Vagina (tissue), 2 donors: ENCODE measurements at regions not wholly inside any gene's neighbourhood (a gene's known extent, or its start where the extent isn't known, plus 50 kb on each side); places are given as distances from the start of the nearest gene placed in this dataset.

Experiments
- DNase-seq, 2 donors: peaks; one replicate each; pipeline ENCODE4 v3.0.0-alpha.2; 2017; ENCODE audit errors: extremely low spot score in 2 of 2
- H3K27ac ChIP-seq: fragments of 200-600 bp; sonication (generic); one replicate; pipeline ENCODE4 v1.5.1; 2019
- H3K27me3 ChIP-seq: fragments of 200-600 bp; sonication (generic); one replicate; pipeline ENCODE4 v1.5.1; 2019
- H3K36me3 ChIP-seq, 2 donors: fragments of 200-600 bp; sonication (generic); one replicate each; pipeline ENCODE4 v1.5.1; 2017 to 2019
- H3K4me1 ChIP-seq: fragments of 200-600 bp; sonication (generic); one replicate; pipeline ENCODE4 v1.5.1; 2019
- H3K4me3 ChIP-seq, 2 donors: fragments of 200-600 bp; sonication (generic); 1 replicate in 1 of 2; 2 replicates in 1 of 2; pipeline ENCODE4 v1.5.1; 2016 to 2019
- H3K9me3 ChIP-seq: fragments of 200-600 bp; sonication (generic); one replicate; pipeline ENCODE4 v1.5.1; 2019
- POLR2A ChIP-seq, 2 donors: fragments of 450-650 bp; IDR thresholded peaks; one replicate each; pipeline ENCODE4 v1.6.1; 2017; ENCODE audit warnings: antibody characterized with exemption in 2 of 2, mild to moderate bottlenecking in 2 of 2, moderate library complexity in 2 of 2
- POLR2AphosphoS5 ChIP-seq, 2 donors: sonication (generic); formaldehyde crosslinking; IDR thresholded peaks; one replicate each; pipeline ENCODE4 v1.9.0; 2017; ENCODE audit warnings: antibody characterized with exemption in 2 of 2, mild to moderate bottlenecking in 2 of 2, low read depth in 1 of 2; ENCODE audit not compliant: insufficient read depth in 1 of 2
- intact Hi-C: fragments of 100-400 bp; cut with DNase I; formaldehyde crosslinking; loops from one replicate; pipeline ENCODE4 v1.15.1; 2023
- TF ChIP-seq, protein P1 (sequence below), 3 experiments: fragments of 450-650 bp in 2 of 3; fragments of 200-600 bp in 1 of 3; sonication (generic) in 1 of 3; IDR thresholded peaks; one replicate each; pipeline ENCODE4 v1.5.1; 2017 to 2019; ENCODE audit warnings: antibody characterized with exemption in 3 of 3, mild to moderate bottlenecking in 2 of 3, moderate library complexity in 2 of 3

DNA sequence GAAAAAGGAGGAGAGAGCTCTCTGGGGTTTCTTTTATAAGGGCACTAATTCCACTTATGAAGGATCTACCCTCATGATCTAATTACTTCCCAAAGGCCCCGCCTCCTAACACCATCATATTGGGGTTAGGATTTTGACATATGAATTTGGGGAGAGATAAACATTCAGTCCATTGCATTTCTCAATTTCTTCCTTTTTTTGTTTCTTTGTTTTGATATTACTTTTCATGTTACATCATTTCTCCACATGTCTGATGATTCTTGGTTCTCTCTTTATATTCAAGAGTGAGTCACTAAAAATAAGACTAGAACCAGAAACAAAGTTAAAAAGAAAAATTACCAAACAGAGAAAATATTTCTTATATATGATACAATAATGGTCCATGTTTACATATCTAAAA, 63.2 kb upstream of the DUSP10 start:
- intact Hi-C loops = no loop called here
- TF ChIP-seq, protein P1, sequence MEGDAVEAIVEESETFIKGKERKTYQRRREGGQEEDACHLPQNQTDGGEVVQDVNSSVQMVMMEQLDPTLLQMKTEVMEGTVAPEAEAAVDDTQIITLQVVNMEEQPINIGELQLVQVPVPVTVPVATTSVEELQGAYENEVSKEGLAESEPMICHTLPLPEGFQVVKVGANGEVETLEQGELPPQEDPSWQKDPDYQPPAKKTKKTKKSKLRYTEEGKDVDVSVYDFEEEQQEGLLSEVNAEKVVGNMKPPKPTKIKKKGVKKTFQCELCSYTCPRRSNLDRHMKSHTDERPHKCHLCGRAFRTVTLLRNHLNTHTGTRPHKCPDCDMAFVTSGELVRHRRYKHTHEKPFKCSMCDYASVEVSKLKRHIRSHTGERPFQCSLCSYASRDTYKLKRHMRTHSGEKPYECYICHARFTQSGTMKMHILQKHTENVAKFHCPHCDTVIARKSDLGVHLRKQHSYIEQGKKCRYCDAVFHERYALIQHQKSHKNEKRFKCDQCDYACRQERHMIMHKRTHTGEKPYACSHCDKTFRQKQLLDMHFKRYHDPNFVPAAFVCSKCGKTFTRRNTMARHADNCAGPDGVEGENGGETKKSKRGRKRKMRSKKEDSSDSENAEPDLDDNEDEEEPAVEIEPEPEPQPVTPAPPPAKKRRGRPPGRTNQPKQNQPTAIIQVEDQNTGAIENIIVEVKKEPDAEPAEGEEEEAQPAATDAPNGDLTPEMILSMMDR (IDR thresholded peaks at IDR 0.05) = no peak
- TF ChIP-seq POLR2AphosphoS5 (IDR thresholded peaks at IDR 0.05; ENCODE audit: insufficient read depth in 1 of 2, low read depth in 1 of 2) (no peak), POLR2A (IDR thresholded peaks at IDR 0.05) (no peak)
- no peaks in the 10 kb centered on the region for H3K36me3 ChIP-seq
- no peaks in the 10 kb centered on the region for H3K9me3 ChIP-seq
- no peaks in the 10 kb centered on the region for H3K4me1 ChIP-seq
- DNase-seq = no peak
- no peak overlapping the region for H3K27ac ChIP-seq
- no peaks in the 10 kb centered on the region for H3K27me3 ChIP-seq
- H3K4me3 ChIP-seq = no peak overlapping the region

DNA sequence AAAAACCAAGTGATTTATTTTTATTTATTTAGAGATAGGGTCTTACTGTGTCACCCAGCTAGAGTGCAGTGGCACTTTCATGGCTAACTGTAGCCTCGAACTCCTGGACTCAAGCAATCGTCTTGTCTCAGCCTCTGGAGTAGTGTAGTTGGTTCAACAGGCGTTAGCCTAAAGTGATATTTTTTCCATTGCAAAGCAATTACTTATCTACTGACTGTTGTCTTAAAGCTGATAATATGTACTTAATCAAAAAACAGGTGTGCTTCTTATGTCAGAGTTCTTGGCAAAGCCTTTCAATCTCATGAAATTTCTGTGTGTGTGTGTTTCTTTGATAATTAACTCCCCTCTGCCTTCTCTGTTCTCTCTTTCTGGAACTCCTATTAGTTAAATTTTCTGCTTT, 62.4 kb upstream of the DUSP10 start:
- Histone ChIP-seq H3K4me1 (no peaks in the 10 kb centered on the region), H3K4me3 (no peak overlapping the region), H3K36me3 (no peaks in the 10 kb centered on the region), H3K27me3 (no peaks in the 10 kb centered on the region), H3K9me3 (no peaks in the 10 kb centered on the region), H3K27ac (no peak overlapping the region)
- TF ChIP-seq POLR2AphosphoS5 (IDR thresholded peaks at IDR 0.05; ENCODE audit: insufficient read depth in 1 of 2, low read depth in 1 of 2) (no peak), POLR2A (IDR thresholded peaks at IDR 0.05) (no peak)
- TF ChIP-seq, protein P1 (IDR thresholded peaks at IDR 0.05) = no peak
- intact Hi-C loops = no loop called here
- DNase-seq = no peak

DNA sequence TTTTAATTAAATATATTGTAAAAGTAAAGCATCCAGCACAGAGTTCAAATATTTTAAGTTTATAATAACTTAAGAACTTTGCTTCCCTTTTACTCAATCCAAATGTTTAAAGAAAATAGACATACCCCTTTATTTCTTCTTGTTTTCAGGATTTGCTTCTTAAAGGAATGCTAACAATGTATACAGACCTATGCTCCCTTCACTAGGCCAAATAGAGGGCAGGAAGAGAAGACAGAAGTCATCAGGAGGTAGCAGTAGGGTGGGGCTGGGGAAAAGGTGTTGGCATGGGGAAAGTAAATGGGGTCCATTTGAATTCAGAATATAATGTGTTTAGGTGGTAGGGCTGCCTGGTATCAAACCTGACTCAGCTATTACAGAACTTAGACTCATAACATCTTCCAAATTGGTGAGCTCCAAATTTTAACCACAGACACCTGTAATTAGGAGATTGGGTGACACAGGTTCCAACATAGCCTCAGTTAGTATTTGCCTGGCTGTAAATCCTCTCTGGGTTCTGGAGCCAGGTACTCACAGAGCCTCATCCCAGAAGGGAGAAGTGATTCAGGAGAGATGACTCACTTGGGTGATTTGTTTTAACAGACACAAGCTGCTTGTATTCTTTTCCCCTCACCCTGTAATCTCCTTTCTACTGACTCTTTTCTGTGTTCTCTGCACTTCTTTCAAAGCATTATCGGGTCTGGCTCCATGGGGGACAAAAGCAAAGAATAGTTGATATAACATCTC, 60.1 kb upstream of the DUSP10 start:
- no peaks in the 10 kb centered on the region for H3K36me3 ChIP-seq
- H3K4me1 ChIP-seq = no peaks in the 10 kb centered on the region
- no peak for DNase-seq
- H3K9me3 ChIP-seq = no peaks in the 10 kb centered on the region
- no peak overlapping the region for H3K27ac ChIP-seq
- intact Hi-C loops = no loop called here
- TF ChIP-seq POLR2A (IDR thresholded peaks at IDR 0.05) = no peak
- TF ChIP-seq, protein P1 (IDR thresholded peaks at IDR 0.05) = no peak
- TF ChIP-seq POLR2AphosphoS5 (IDR thresholded peaks at IDR 0.05; ENCODE audit: insufficient read depth in 1 of 2, low read depth in 1 of 2) = no peak
- no peak overlapping the region for H3K4me3 ChIP-seq
- H3K27me3 ChIP-seq = no peaks in the 10 kb centered on the region

DNA sequence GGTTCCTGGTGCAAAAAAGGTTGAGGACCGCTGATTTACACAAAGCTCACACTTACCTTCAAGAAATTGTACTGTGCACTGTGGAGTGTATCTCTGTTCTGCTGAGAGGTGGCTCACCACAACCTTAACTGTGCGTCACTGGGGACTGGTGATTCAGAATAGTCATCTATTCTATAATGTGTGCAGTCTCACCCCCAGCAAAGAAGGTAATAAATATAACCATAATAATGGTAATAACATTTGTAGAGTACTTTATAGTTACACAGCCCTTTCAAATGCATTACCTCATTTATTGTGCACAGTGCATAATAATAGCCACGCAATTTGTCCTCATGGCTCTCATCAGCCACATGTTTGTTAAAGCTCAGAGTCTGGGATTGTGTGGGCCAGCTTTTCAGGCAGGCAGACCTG, 59.4 kb upstream of the DUSP10 start:
- TF ChIP-seq POLR2A (IDR thresholded peaks at IDR 0.05) = no peak
- TF ChIP-seq, protein P1 (IDR thresholded peaks at IDR 0.05) = no peak
- DNase-seq = no peak
- Histone ChIP-seq H3K4me1 (no peaks in the 10 kb centered on the region), H3K27me3 (no peaks in the 10 kb centered on the region), H3K4me3 (no peak overlapping the region), H3K36me3 (no peaks in the 10 kb centered on the region), H3K27ac (no peak overlapping the region), H3K9me3 (no peaks in the 10 kb centered on the region)
- intact Hi-C loops = no loop called here

DNA sequence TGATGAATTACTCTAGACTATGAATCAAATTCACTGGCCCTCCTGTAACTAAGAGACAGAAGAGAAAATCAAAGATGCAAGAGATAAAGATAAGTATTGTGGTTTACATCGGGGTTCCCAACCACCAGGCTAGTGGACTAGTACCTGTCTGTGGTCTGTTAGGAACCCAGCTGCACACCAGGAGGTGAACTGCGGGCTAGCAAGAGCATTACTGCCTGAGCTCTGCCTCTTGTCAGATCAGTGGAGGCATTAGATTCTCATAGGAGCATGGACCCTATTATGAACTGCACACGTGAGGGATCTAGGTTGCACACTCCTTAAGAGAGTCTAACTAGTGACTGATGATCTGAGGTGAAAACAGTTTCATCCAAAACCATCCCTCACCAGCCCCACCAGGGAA, 58.9 kb upstream of the DUSP10 start:
- DNase-seq = no peak
- H3K4me3 ChIP-seq = no peak overlapping the region
- no peaks in the 10 kb centered on the region for H3K36me3 ChIP-seq
- no peaks in the 10 kb centered on the region for H3K4me1 ChIP-seq
- H3K27me3 ChIP-seq = no peaks in the 10 kb centered on the region
- H3K27ac ChIP-seq = no peak overlapping the region
- intact Hi-C loops = no loop called here
- no peaks in the 10 kb centered on the region for H3K9me3 ChIP-seq
- no peak for TF ChIP-seq POLR2AphosphoS5 (IDR thresholded peaks at IDR 0.05; ENCODE audit: insufficient read depth in 1 of 2, low read depth in 1 of 2)
- TF ChIP-seq, protein P1 (IDR thresholded peaks at IDR 0.05) = no peak
- no peak for TF ChIP-seq POLR2A (IDR thresholded peaks at IDR 0.05)
